ENCODE measurements at regions not wholly inside any gene's neighbourhood (a gene's known extent, or its start where the extent isn't known, plus 50 kb on each side); places are given as distances from the start of the nearest gene placed in this dataset.

- DNase-seq (ENCODE audit: low read depth): no peak
- no peak overlapping the region for H3K4me3 ChIP-seq (ENCODE audit: low read depth, low read length)
- no peak for TF ChIP-seq CTCF (IDR thresholded peaks at IDR 0.05; ENCODE audit: insufficient read depth, low read depth, low read length)
Observed at GRCh38 chr3:25080461-25080860, 347.6 kb upstream of the RARB start.

- TF ChIP-seq CTCF (IDR thresholded peaks at IDR 0.05; ENCODE audit: insufficient read depth, low read depth, low read length): no peak
- DNase-seq (ENCODE audit: low read depth): no peak
Observed at GRCh38 chr3:25084016-25084415, 344.0 kb upstream of the RARB start.

GRCh38 chr3:25086721-25087120, 341.3 kb upstream of the RARB start:
- TF ChIP-seq CTCF (IDR thresholded peaks at IDR 0.05; ENCODE audit: insufficient read depth, low read depth, low read length): no peak
- H3K4me3 ChIP-seq (ENCODE audit: low read depth, low read length): no peak overlapping the region
- DNase-seq (ENCODE audit: low read depth): no peak

More at GRCh38 chr3:25084016-25084415, 344.0 kb upstream of the RARB start:
- H3K4me3 ChIP-seq (ENCODE audit: low read depth, low read length): no peak overlapping the region

GRCh38 chr3:25088284-25088683, 339.8 kb upstream of the RARB start:
- no peak for TF ChIP-seq CTCF (IDR thresholded peaks at IDR 0.05; ENCODE audit: insufficient read depth, low read depth, low read length)
- H3K4me3 ChIP-seq (ENCODE audit: low read depth, low read length): no peak overlapping the region
- no peak for DNase-seq (ENCODE audit: low read depth)

GRCh38 chr3:25090698-25091453, 337.2 kb upstream of the RARB start:
- TF ChIP-seq CTCF (IDR thresholded peaks at IDR 0.05; ENCODE audit: insufficient read depth, low read depth, low read length): no peak
- no peak for DNase-seq (ENCODE audit: low read depth)
- H3K4me3 ChIP-seq (ENCODE audit: low read depth, low read length): no peak overlapping the region

GRCh38 chr3:25091934-25092333, 336.1 kb upstream of the RARB start:
- H3K4me3 ChIP-seq (ENCODE audit: low read depth, low read length): no peak overlapping the region
- no peak for TF ChIP-seq CTCF (IDR thresholded peaks at IDR 0.05; ENCODE audit: insufficient read depth, low read depth, low read length)
- no peak for DNase-seq (ENCODE audit: low read depth)
